Breast epithelium (tissue), 3 donors: ENCODE measurements at regions not wholly inside any gene's neighbourhood (a gene's known extent, or its start where the extent isn't known, plus 50 kb on each side); places are given as distances from the start of the nearest gene placed in this dataset.

Experiments used
- POLR2A ChIP-seq: fragments of 450-650 bp; IDR thresholded peaks from one replicate; pipeline ENCODE4 v1.6.1; 2016; ENCODE audit warnings: antibody characterized with exemption, mild to moderate bottlenecking, moderate library complexity
- POLR2AphosphoS5 ChIP-seq, 3 donors: sonication (generic); formaldehyde crosslinking; IDR thresholded peaks; one replicate each; pipeline ENCODE4 v1.6.1; 2017; ENCODE audit warnings: antibody characterized with exemption in 3 of 3
- TF ChIP-seq, protein P1 (sequence below), 3 donors: fragments of 450-650 bp; IDR thresholded peaks; one replicate each; pipeline ENCODE4 v1.5.1; 2016 to 2017; ENCODE audit warnings: antibody characterized with exemption in 3 of 3, mild to moderate bottlenecking in 3 of 3, moderate library complexity in 3 of 3

GRCh38 chr9:108383796-108384195 is 472.0 kb downstream of the ACTL7B start:
- no peak for TF ChIP-seq POLR2A
- TF ChIP-seq POLR2AphosphoS5 (IDR thresholded peaks at IDR 0.05) = no peak
- TF ChIP-seq, protein P1, sequence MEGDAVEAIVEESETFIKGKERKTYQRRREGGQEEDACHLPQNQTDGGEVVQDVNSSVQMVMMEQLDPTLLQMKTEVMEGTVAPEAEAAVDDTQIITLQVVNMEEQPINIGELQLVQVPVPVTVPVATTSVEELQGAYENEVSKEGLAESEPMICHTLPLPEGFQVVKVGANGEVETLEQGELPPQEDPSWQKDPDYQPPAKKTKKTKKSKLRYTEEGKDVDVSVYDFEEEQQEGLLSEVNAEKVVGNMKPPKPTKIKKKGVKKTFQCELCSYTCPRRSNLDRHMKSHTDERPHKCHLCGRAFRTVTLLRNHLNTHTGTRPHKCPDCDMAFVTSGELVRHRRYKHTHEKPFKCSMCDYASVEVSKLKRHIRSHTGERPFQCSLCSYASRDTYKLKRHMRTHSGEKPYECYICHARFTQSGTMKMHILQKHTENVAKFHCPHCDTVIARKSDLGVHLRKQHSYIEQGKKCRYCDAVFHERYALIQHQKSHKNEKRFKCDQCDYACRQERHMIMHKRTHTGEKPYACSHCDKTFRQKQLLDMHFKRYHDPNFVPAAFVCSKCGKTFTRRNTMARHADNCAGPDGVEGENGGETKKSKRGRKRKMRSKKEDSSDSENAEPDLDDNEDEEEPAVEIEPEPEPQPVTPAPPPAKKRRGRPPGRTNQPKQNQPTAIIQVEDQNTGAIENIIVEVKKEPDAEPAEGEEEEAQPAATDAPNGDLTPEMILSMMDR (IDR thresholded peaks at IDR 0.05) = no peak
